GM23248 (cell line): ENCODE measurements at regions not wholly inside any gene's neighbourhood (a gene's known extent, or its start where the extent isn't known, plus 50 kb on each side); places are given as distances from the start of the nearest gene placed in this dataset.

Source experiments
- EZH2 ChIP-seq: fragments of 200-600 bp; sonication (generic); IDR thresholded peaks from 2 replicates; pipeline ENCODE4 v1.6.1; 2018; ENCODE audit warnings: antibody characterized with exemption, mild to moderate bottlenecking; ENCODE audit not compliant: insufficient read depth, poor library complexity, severe bottlenecking
- EZH2phosphoT487 ChIP-seq: fragments of 200-600 bp; sonication (generic); IDR thresholded peaks from 2 replicates; pipeline ENCODE4 v1.6.1; 2018; ENCODE audit warnings: antibody characterized with exemption, moderate library complexity, mild to moderate bottlenecking, low read depth; ENCODE audit not compliant: insufficient read depth

DNA sequence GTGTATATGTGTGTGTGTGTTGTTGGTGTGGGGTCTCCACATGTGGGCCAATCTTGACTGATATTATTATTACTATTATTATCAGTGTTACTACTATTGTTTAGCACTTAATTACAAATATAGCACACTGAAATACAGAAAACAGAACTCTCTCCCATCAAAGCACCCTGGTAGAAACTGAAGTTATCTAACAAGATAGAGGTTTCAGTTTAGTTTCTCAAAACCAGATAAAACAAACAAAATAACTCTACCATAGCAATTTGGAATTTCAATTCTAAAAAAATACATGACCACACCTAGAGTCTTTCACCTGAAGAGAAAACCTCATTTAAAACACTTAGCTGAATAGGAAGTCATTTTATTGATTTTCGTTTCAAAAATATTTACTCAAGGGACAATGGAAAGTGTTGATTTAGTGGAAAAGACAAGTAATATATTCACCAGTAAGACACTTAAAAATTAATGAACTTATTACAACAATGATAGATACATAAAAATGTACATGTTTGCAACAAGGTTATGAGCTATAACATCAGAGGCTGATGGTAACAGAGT, 252.3 kb downstream of the PDHA2 start:
- TF ChIP-seq EZH2phosphoT487 (no peak), EZH2 (no peak)
